ENCODE measurements at regions not wholly inside any gene's neighbourhood (a gene's known extent, or its start where the extent isn't known, plus 50 kb on each side); places are given as distances from the start of the nearest gene placed in this dataset.
"Not testable (repeated sequence)": the region's sequence is repeated elsewhere in the genome, so short reads cannot be mapped to it uniquely, and the experiment has no call there.

DNA sequence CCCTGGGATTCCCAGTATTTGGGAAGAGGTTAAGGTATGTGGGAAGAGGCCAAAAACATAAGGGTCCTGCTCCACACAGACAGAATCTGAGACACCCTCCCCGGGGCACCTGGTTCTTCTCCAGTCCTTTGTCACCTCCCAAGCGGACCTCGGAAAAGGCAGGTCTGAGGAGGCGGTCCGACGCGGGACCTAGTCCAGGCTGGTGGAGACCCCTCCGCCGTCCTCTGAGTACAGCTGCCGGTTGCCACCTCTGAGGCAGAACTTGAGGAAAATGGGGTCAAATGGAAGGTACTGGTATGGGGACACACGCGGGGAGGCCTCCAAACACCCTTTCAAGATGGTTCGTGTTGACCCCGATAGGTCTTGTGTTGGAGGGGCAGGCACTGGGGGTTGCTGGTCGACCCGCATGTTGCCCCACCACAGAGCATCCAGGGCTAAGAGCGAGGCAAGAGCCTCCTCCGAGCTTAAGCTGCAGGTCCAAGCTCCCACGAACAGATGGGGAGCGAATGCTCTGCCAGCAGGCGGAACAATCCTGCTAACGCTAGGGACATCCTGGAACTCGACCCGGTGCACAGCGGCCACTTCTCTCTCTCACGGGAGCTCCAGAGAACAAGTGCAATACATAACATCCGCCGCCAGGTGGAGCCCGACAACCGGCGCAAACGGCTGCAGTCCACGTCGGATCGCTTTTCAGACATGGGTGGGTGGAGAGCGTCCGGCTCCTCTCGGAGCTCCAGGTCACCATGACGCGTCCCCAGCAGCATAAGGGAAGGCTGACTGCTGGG, 559.8 kb downstream of the SPATA31A6 start:
- H3K36me3 ChIP-seq (ENCODE audit: insufficient read depth, low read length, poor library complexity, severe bottlenecking); H3K4me1 ChIP-seq (ENCODE audit: insufficient read depth, low read length, poor library complexity, severe bottlenecking); CTCF ChIA-PET; BruUV-seq (replicated peaks); H3K27me3 ChIP-seq (replicated peaks; ENCODE audit: insufficient read depth, low read depth, low read length, poor library complexity); intact Hi-C loops (cut with micrococcal nuclease; ENCODE audit: unreplicated experiment); H3K4me3 ChIP-seq (ENCODE audit: low read depth, low read length, poor library complexity, severe bottlenecking); H3K9me3 ChIP-seq (ENCODE audit: low read depth, low read length, poor library complexity, severe bottlenecking); POLR2A ChIA-PET (ENCODE audit: low non-redundant PET); H3K27ac ChIP-seq (ENCODE audit: low read depth, low read length, poor library complexity, severe bottlenecking): not testable (repeated sequence)
- TF ChIP-seq, protein P1, sequence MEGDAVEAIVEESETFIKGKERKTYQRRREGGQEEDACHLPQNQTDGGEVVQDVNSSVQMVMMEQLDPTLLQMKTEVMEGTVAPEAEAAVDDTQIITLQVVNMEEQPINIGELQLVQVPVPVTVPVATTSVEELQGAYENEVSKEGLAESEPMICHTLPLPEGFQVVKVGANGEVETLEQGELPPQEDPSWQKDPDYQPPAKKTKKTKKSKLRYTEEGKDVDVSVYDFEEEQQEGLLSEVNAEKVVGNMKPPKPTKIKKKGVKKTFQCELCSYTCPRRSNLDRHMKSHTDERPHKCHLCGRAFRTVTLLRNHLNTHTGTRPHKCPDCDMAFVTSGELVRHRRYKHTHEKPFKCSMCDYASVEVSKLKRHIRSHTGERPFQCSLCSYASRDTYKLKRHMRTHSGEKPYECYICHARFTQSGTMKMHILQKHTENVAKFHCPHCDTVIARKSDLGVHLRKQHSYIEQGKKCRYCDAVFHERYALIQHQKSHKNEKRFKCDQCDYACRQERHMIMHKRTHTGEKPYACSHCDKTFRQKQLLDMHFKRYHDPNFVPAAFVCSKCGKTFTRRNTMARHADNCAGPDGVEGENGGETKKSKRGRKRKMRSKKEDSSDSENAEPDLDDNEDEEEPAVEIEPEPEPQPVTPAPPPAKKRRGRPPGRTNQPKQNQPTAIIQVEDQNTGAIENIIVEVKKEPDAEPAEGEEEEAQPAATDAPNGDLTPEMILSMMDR (conservative IDR thresholded peaks at IDR 0.05; ENCODE audit: low read depth, low read length) = peak; percentile 82
- peak; percentile 78 for DNase-seq (ENCODE audit: low spot score)

DNA sequence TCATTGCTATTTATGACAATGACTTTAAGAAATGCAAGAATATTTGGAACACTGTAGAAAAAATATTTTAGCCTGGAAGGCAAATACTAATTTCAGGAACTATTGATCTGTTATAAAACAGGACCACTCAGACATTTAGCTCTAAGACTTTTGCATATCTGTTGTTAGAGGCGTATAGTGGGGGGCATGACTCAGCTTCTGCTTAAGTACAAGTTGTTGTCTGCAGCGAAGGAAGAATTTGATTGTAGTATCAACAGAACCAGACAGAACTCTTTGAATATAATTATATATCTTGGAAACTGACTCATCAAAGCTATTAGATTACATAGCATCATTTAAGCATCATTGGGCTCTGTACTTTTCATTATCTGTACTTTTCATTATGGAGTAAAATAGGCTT, 573.8 kb downstream of the SPATA31A6 start:
- H3K27me3 ChIP-seq (replicated peaks; ENCODE audit: insufficient read depth, low read depth, low read length, poor library complexity); DNase-seq (ENCODE audit: low spot score); POLR2A ChIA-PET (ENCODE audit: low non-redundant PET); H3K4me3 ChIP-seq (ENCODE audit: low read depth, low read length, poor library complexity, severe bottlenecking); CTCF ChIA-PET; intact Hi-C loops (cut with micrococcal nuclease; ENCODE audit: unreplicated experiment); H3K36me3 ChIP-seq (ENCODE audit: insufficient read depth, low read length, poor library complexity, severe bottlenecking); H3K9me3 ChIP-seq (ENCODE audit: low read depth, low read length, poor library complexity, severe bottlenecking); BruUV-seq (replicated peaks); H3K4me1 ChIP-seq (ENCODE audit: insufficient read depth, low read length, poor library complexity, severe bottlenecking); H3K27ac ChIP-seq (ENCODE audit: low read depth, low read length, poor library complexity, severe bottlenecking): not testable (repeated sequence)

DNA sequence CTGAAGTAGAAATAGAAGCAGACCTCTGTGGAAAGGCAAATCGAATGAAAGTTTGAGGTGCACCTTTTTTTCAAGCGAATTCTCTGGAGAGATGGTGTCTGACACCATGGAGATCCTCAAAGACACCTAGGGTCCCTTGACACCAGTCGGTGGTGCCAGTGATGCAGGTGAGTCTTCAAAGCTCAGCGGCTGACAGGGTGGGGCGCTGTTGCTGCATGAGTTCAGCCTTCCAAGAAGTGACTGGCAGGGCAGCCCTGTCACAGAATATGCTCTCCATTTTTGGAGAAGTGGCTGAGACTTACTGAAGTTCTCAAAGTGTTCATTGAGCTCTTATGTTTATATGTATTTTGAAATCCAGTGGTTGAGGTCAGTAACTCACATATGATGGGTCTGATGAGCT, 575.9 kb downstream of the SPATA31A6 start:
- H3K4me1 ChIP-seq (ENCODE audit: insufficient read depth, low read length, poor library complexity, severe bottlenecking); CTCF ChIA-PET: not testable (repeated sequence)

DNA sequence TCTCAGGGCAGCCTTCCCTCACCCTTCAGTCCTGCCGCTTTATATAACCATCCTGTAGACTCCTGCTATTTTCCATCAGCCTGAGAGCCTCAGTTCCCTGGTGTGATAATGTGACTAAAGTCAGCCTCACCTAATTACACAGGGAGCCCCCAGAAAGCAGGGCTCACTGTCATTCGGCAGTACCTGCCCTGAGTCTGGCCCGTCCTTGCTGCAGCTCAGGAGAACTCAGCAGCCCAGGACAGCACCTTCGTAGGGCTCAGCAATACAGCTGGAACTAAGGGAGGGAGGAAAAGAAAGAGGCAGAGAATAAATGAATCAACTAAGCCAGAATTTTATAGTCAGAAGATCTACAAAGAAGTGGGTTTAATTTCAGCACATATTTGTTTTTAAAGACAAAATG, 598.7 kb downstream of the SPATA31A6 start:
- H3K36me3 ChIP-seq (ENCODE audit: insufficient read depth, low read length, poor library complexity, severe bottlenecking); POLR2A ChIA-PET (ENCODE audit: low non-redundant PET); H3K4me1 ChIP-seq (ENCODE audit: insufficient read depth, low read length, poor library complexity, severe bottlenecking); H3K27ac ChIP-seq (ENCODE audit: low read depth, low read length, poor library complexity, severe bottlenecking); intact Hi-C loops (cut with micrococcal nuclease; ENCODE audit: unreplicated experiment); H3K9me3 ChIP-seq (ENCODE audit: low read depth, low read length, poor library complexity, severe bottlenecking); CTCF ChIA-PET; DNase-seq (ENCODE audit: low spot score); H3K27me3 ChIP-seq (replicated peaks; ENCODE audit: insufficient read depth, low read depth, low read length, poor library complexity); BruUV-seq (replicated peaks); H3K4me3 ChIP-seq (ENCODE audit: low read depth, low read length, poor library complexity, severe bottlenecking): not testable (repeated sequence)

More for the DNA sequence above, 575.9 kb downstream of the SPATA31A6 start:
- H3K27ac ChIP-seq (ENCODE audit: low read depth, low read length, poor library complexity, severe bottlenecking); H3K9me3 ChIP-seq (ENCODE audit: low read depth, low read length, poor library complexity, severe bottlenecking); H3K4me3 ChIP-seq (ENCODE audit: low read depth, low read length, poor library complexity, severe bottlenecking); POLR2A ChIA-PET (ENCODE audit: low non-redundant PET); intact Hi-C loops (cut with micrococcal nuclease; ENCODE audit: unreplicated experiment); H3K36me3 ChIP-seq (ENCODE audit: insufficient read depth, low read length, poor library complexity, severe bottlenecking); DNase-seq (ENCODE audit: low spot score); H3K27me3 ChIP-seq (replicated peaks; ENCODE audit: insufficient read depth, low read depth, low read length, poor library complexity); BruUV-seq (replicated peaks): not testable (repeated sequence)

DNA sequence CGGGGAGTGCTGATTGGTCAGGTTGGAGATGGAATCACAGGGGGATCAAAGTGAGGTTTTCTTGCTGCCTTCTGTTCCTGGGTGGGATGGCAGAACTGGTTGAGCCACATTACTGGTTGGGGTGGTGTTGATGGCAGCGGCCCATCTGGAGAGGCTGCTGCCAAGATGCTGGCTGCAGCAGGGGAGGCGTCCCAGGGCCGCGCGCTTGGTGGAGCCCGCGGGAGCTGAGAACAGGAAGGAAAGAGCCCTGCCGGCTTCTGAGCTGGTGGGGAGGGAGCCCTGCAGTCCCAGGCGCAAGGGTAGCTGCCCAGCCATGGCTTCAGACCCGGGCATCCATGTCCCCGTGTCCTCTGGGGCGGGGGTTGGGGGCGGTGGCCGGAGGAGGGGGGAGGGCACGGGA, 609.3 kb downstream of the SPATA31A6 start:
- POLR2A ChIA-PET (ENCODE audit: low non-redundant PET); intact Hi-C loops (cut with micrococcal nuclease; ENCODE audit: unreplicated experiment); H3K4me3 ChIP-seq (ENCODE audit: low read depth, low read length, poor library complexity, severe bottlenecking); H3K9me3 ChIP-seq (ENCODE audit: low read depth, low read length, poor library complexity, severe bottlenecking); DNase-seq (ENCODE audit: low spot score); H3K36me3 ChIP-seq (ENCODE audit: insufficient read depth, low read length, poor library complexity, severe bottlenecking); H3K4me1 ChIP-seq (ENCODE audit: insufficient read depth, low read length, poor library complexity, severe bottlenecking); BruUV-seq (replicated peaks); H3K27ac ChIP-seq (ENCODE audit: low read depth, low read length, poor library complexity, severe bottlenecking); H3K27me3 ChIP-seq (replicated peaks; ENCODE audit: insufficient read depth, low read depth, low read length, poor library complexity); CTCF ChIA-PET: not testable (repeated sequence)
